GM23248 (cell line): ENCODE measurements at regions not wholly inside any gene's neighbourhood (a gene's known extent, or its start where the extent isn't known, plus 50 kb on each side); places are given as distances from the start of the nearest gene placed in this dataset.

ENCODE experiments used
- DNase-seq: peaks from one replicate; pipeline ENCODE4 v3.0.0-alpha.2; 2015
- H2AFZ ChIP-seq: fragments of 200-600 bp; sonication (generic); 2 replicates; pipeline ENCODE4 v1.6.1; 2016; ENCODE audit warnings: antibody characterized with exemption
- H3F3A ChIP-seq: fragments of 200-600 bp; sonication (generic); 2 replicates; pipeline ENCODE4 v1.6.1; 2016; ENCODE audit warnings: mild to moderate bottlenecking, antibody characterized with exemption, mixed run types; ENCODE audit not compliant: insufficient read depth
- H3K27ac ChIP-seq: fragments of 200-600 bp; sonication (generic); 2 replicates; pipeline ENCODE4 v1.5.1; 2016; ENCODE audit warnings: mild to moderate bottlenecking
- H3K27me3 ChIP-seq: fragments of 200-600 bp; sonication (generic); replicated peaks from 2 replicates; pipeline ENCODE4 v1.6.1; 2016; ENCODE audit warnings: mild to moderate bottlenecking; ENCODE audit not compliant: insufficient read depth
- H3K36me3 ChIP-seq: fragments of 200-600 bp; sonication (generic); 2 replicates; pipeline ENCODE4 v1.6.1; 2016; ENCODE audit warnings: low read depth, mild to moderate bottlenecking
- H3K4me1 ChIP-seq: fragments of 200-600 bp; sonication (generic); 2 replicates; pipeline ENCODE4 v1.6.1; 2016; ENCODE audit warnings: mild to moderate bottlenecking; ENCODE audit not compliant: insufficient read depth
- H3K4me2 ChIP-seq: fragments of 200-600 bp; sonication (generic); one replicate; pipeline ENCODE4 v1.6.1; 2016; ENCODE audit warnings: mild to moderate bottlenecking; ENCODE audit not compliant: unreplicated experiment
- H3K4me3 ChIP-seq: fragments of 200-600 bp; sonication (generic); 2 replicates; pipeline ENCODE4 v1.5.1; 2016; ENCODE audit warnings: mild to moderate bottlenecking
- H3K79me2 ChIP-seq: fragments of 200-600 bp; sonication (generic); 2 replicates; pipeline ENCODE4 v1.6.1; 2016; ENCODE audit warnings: mild to moderate bottlenecking; ENCODE audit not compliant: insufficient read depth
- H3K9ac ChIP-seq: fragments of 200-600 bp; sonication (generic); 2 replicates; pipeline ENCODE4 v1.6.1; 2016; ENCODE audit warnings: mild to moderate bottlenecking
- H3K9me2 ChIP-seq: fragments of 200-600 bp; sonication (generic); 2 replicates; pipeline ENCODE4 v1.6.1; 2016; ENCODE audit warnings: mixed run types, mild to moderate bottlenecking, moderate library complexity; ENCODE audit not compliant: insufficient read depth
- H3K9me3 ChIP-seq: fragments of 200-600 bp; sonication (generic); one replicate; pipeline ENCODE4 v1.6.1; 2017; ENCODE audit warnings: low read depth
- H4K20me1 ChIP-seq: fragments of 200-600 bp; sonication (generic); 2 replicates; pipeline ENCODE4 v1.6.0; 2016; ENCODE audit not compliant: insufficient read depth
- EZH2 ChIP-seq: fragments of 200-600 bp; sonication (generic); IDR thresholded peaks from 2 replicates; pipeline ENCODE4 v1.6.1; 2018; ENCODE audit warnings: antibody characterized with exemption, mild to moderate bottlenecking; ENCODE audit not compliant: insufficient read depth, poor library complexity, severe bottlenecking
- EZH2phosphoT487 ChIP-seq: fragments of 200-600 bp; sonication (generic); IDR thresholded peaks from 2 replicates; pipeline ENCODE4 v1.6.1; 2018; ENCODE audit warnings: antibody characterized with exemption, moderate library complexity, mild to moderate bottlenecking, low read depth; ENCODE audit not compliant: insufficient read depth
- WGBS, 2 experiments: methylation state at CpG; one replicate each; pipeline ENCODE4 v1.1.6; 2015 to 2017; ENCODE audit warnings: low lambda C conversion rate in 2 of 2, low coverage in 1 of 2; ENCODE audit errors: missing lambda C conversion rate in 2 of 2; 5-methylcytosine and 5-hydroxymethylcytosine counted together
- in situ Hi-C: fragments of 300-500 bp; cut with MboI; formaldehyde crosslinking; loops from 2 replicates; pipeline ENCODE4 v1.15.0; 2020

DNA sequence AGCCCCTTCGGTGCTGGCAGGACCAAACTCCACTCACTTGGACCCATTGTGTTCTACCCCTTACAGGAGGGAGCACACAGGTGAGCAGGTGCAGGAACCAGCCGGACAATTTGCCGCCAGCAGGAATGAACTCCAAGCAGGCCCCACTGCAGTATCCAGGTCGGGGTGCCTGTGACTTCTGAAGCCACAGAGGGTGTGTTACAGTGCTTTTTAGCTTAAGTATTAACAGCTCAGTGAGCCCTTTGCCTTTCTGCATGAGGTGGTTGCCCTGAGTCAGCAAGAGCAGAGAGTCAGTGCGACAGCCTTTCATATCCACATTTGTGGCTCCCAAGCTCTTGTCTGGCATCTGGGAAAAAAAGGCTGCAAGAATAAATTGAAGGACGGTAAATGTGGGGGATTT, 366.6 kb upstream of the LRRC4C start:
- H3K9me3 ChIP-seq = no peaks in the 10 kb centered on the region
- WGBS, 2 experiments = 34 to 44% methylated on average over 6 of the region's 6 CpGs
- no peaks in the 10 kb centered on the region for H4K20me1 ChIP-seq
- H3K9ac ChIP-seq = no peak overlapping the region
- H3K36me3 ChIP-seq = no peaks in the 10 kb centered on the region
- no peaks in the 10 kb centered on the region for H3K27me3 ChIP-seq
- no peak for DNase-seq
- no peak overlapping the region for H3K27ac ChIP-seq
- in situ Hi-C loops = no loop called here
- H3K4me3 ChIP-seq = no peak overlapping the region
- H3K79me2 ChIP-seq = no peaks in the 10 kb centered on the region
- H3K4me2 ChIP-seq = no peak overlapping the region
- H3K4me1 ChIP-seq = no peaks in the 10 kb centered on the region
- H3K9me2 ChIP-seq = no peaks in the 10 kb centered on the region
- TF ChIP-seq EZH2phosphoT487 = no peak
- no peak for TF ChIP-seq EZH2
- H3F3A ChIP-seq = no peaks in the 10 kb centered on the region
- H2AFZ ChIP-seq = no peak overlapping the region

DNA sequence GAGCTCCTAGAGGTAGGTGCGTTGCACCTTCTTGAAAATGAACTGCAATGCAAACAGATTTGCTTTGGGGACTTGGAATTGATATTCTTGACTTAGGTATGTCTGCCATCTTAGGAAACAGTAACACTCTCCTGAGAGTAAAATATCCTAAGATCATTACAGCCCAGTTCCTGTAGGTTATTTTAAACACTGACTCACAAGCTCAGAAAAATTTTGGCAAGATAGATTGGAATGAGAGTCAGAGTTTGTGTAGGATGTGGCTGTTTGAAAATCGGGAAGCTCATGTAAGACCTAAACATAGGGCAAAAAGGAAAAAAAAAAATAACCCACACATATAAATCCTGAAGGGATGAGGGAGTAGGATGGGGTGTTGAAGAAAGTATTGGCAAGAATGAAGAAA, 377.0 kb upstream of the LRRC4C start:
- Histone ChIP-seq H3K27me3 (no peaks in the 10 kb centered on the region), H3K79me2 (no peaks in the 10 kb centered on the region), H3K4me3 (no peak overlapping the region), H3K9me3 (no peaks in the 10 kb centered on the region), H2AFZ (no peak overlapping the region), H4K20me1 (no peaks in the 10 kb centered on the region), H3K9me2 (no peaks in the 10 kb centered on the region), H3K27ac (no peak overlapping the region), H3K9ac (no peak overlapping the region), H3K36me3 (no peaks in the 10 kb centered on the region), H3K4me1 (no peaks in the 10 kb centered on the region), H3K4me2 (no peak overlapping the region), H3F3A (no peaks in the 10 kb centered on the region)
- 6 to 8% methylated on average over 2 of the region's 2 CpGs for WGBS, 2 experiments
- DNase-seq = no peak
- in situ Hi-C loops = no loop called here
- TF ChIP-seq EZH2 = no peak
- no peak for TF ChIP-seq EZH2phosphoT487

- DNase-seq = no peak
- WGBS, 2 experiments = 38 to 40% methylated on average over 8 of the region's 8 CpGs
- no peaks in the 10 kb centered on the region for H3K4me1 ChIP-seq
- no peak overlapping the region for H3K4me2 ChIP-seq
- H3K79me2 ChIP-seq = no peaks in the 10 kb centered on the region
- H3K27ac ChIP-seq = no peak overlapping the region
- H4K20me1 ChIP-seq = no peaks in the 10 kb centered on the region
- no peaks in the 10 kb centered on the region for H3K9me3 ChIP-seq
- no peaks in the 10 kb centered on the region for H3K9me2 ChIP-seq
- no peak overlapping the region for H3K9ac ChIP-seq
- no peaks in the 10 kb centered on the region for H3K36me3 ChIP-seq
- in situ Hi-C loops = no loop called here
- no peak overlapping the region for H2AFZ ChIP-seq
- no peak for TF ChIP-seq EZH2
- TF ChIP-seq EZH2phosphoT487 = no peak
- H3K4me3 ChIP-seq = no peak overlapping the region
- no peaks in the 10 kb centered on the region for H3K27me3 ChIP-seq
- H3F3A ChIP-seq = no peaks in the 10 kb centered on the region
These were observed 383.2 kb upstream of the LRRC4C start for GRCh38 chr11:41842673-41843072.

DNA sequence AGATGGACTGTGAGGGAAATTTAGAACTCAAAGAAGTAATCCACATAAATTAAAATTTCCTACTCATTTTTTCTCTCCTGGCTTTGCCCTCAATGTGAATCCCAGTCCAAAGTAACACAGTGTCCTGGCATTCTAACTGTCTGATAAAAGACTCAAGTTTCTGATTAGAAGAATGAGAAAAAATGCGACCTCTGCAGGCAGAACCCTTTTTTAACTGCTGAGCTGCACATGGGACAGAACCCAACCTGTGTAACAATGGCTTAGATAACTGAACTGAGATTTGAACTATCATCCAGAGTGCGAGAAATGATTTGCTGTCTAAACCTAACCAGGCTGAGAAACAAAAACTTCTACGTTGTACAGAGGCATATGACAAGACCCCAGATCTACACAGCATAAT, 385.6 kb upstream of the LRRC4C start:
- no peaks in the 10 kb centered on the region for H3F3A ChIP-seq
- in situ Hi-C loops = no loop called here
- no peaks in the 10 kb centered on the region for H3K9me3 ChIP-seq
- H3K36me3 ChIP-seq = no peaks in the 10 kb centered on the region
- H2AFZ ChIP-seq = no peak overlapping the region
- WGBS, 2 experiments = 16 to 25% methylated on average over 3 of the region's 3 CpGs
- H3K4me3 ChIP-seq = no peak overlapping the region
- no peak overlapping the region for H3K27ac ChIP-seq
- no peak overlapping the region for H3K9ac ChIP-seq
- no peaks in the 10 kb centered on the region for H3K9me2 ChIP-seq
- H4K20me1 ChIP-seq = no peaks in the 10 kb centered on the region
- no peak for DNase-seq
- no peaks in the 10 kb centered on the region for H3K4me1 ChIP-seq
- no peaks in the 10 kb centered on the region for H3K27me3 ChIP-seq
- H3K79me2 ChIP-seq = no peaks in the 10 kb centered on the region
- TF ChIP-seq EZH2phosphoT487 (no peak), EZH2 (no peak)
- H3K4me2 ChIP-seq = no peak overlapping the region

- Histone ChIP-seq H3K79me2 (no peaks in the 10 kb centered on the region), H3K4me1 (no peaks in the 10 kb centered on the region), H3K9me2 (no peaks in the 10 kb centered on the region), H3K27ac (no peak overlapping the region), H3K4me2 (no peak overlapping the region), H3K27me3 (no peaks in the 10 kb centered on the region), H3K9ac (no peak overlapping the region), H3F3A (no peaks in the 10 kb centered on the region), H3K4me3 (no peak overlapping the region), H3K36me3 (no peaks in the 10 kb centered on the region), H3K9me3 (no peaks in the 10 kb centered on the region), H4K20me1 (no peaks in the 10 kb centered on the region), H2AFZ (no peak overlapping the region)
- 5 to 8% methylated on average over 3 of the region's 3 CpGs for WGBS, 2 experiments
- no peak for DNase-seq
- in situ Hi-C loops = no loop called here
- TF ChIP-seq EZH2 (no peak), EZH2phosphoT487 (no peak)
These were observed 388.9 kb upstream of the LRRC4C start for GRCh38 chr11:41848349-41848748.
